ENCODE measurements at regions not wholly inside any gene's neighbourhood (a gene's known extent, or its start where the extent isn't known, plus 50 kb on each side); places are given as distances from the start of the nearest gene placed in this dataset.

DNA sequence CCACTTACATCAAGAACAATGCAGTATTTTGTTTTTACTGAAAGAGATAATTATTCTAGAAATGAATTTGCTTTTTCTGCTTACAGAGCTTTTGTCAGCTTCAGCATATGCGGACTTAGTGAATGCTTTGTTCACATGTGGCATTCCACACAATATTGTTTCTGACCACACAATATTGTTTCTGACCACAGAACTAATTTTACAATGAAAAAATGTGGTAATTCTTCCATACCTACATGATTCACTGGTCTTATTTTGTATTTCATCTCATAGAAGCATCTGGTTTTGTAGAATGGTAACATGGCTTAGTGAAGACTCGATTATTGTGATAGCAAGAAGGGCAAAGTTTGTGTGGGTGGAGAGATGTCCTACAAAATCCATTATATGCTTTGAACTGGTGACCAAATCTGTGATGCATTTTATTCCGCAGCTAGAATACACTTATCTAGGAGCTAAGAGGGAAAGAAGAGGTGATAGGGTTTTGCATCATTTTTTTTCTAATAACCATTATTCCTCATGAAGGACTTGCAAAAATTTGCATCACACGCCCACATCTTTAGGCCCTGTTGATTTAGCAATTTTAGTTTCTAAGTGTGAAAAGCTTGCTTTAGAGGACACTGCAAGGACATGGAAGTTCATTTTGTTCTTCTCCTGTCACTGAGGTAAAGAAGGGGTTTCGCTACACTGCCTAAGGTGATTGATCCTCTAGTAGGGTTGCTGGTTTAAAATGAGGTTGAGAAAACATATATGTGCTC is 75.3 kb downstream of the HLX start:
- ATAC-seq (ENCODE audit: low FRiP score in 2 of 2) (no peak), DNase-seq (no peak)
- Histone ChIP-seq H3K36me3 (no peaks in the 10 kb centered on the region), H3K27me3 (no peaks in the 10 kb centered on the region), H3K9me3 (peaks cover 6 to 10% (median 10%) of the 10 kb centered on the region in 4 donors), H3K4me3 (no peak overlapping the region), H3K4me1 (no peaks in the 10 kb centered on the region), H3K27ac (no peak overlapping the region)
- TF ChIP-seq CTCF (IDR thresholded peaks at IDR 0.05) (no peak), POLR2A (IDR thresholded peaks at IDR 0.05) (no peak), POLR2AphosphoS5 (IDR thresholded peaks at IDR 0.05) (no peak), EP300 (IDR thresholded peaks at IDR 0.05) (no peak)
- WGBS, 2 donors = 84 to 96% methylated on average over 5 of the region's 5 CpGs

DNA sequence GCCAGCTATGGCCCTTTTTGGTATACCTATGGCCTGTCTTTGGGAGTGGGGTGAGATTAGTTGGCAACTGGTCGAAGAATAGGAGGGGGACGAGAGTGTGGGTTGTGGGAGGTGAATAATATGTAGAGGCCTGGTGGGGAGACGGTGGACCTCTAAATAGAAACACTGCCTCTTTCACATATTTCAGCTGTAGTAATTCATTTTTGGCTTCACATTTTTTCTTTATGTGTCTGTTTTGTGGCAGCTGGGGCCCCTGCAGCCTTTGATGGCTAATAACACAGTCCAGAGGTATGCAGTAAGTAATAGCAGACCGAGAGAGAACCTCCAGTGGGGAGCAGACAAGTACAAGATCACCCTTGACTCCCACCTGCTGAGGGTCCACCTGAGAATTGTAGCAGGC is 75.9 kb downstream of the HLX start:
- Histone ChIP-seq H3K27me3 (no peaks in the 10 kb centered on the region), H3K9me3 (peaks cover 6 to 7% (median 6%) of the 10 kb centered on the region in 4 donors), H3K4me1 (no peaks in the 10 kb centered on the region), H3K27ac (no peak overlapping the region), H3K36me3 (no peaks in the 10 kb centered on the region), H3K4me3 (no peak overlapping the region)
- 90 to 93% methylated on average over 4 of the region's 4 CpGs for WGBS, 2 donors
- TF ChIP-seq POLR2AphosphoS5 (IDR thresholded peaks at IDR 0.05) = no peak
- TF ChIP-seq EP300 (IDR thresholded peaks at IDR 0.05) = no peak
- no peak for TF ChIP-seq CTCF (IDR thresholded peaks at IDR 0.05)
- no peak for TF ChIP-seq POLR2A (IDR thresholded peaks at IDR 0.05)
- no peak for ATAC-seq (ENCODE audit: low FRiP score in 2 of 2)
- DNase-seq = no peak

- DNase-seq = no peak
- Histone ChIP-seq H3K4me1 (peaks cover 0 to 4% (median 0%) of the 10 kb centered on the region in 4 donors), H3K27ac (no peak overlapping the region), H3K27me3 (no peaks in the 10 kb centered on the region), H3K4me3 (no peak overlapping the region), H3K36me3 (no peaks in the 10 kb centered on the region), H3K9me3 (no peaks in the 10 kb centered on the region)
- TF ChIP-seq POLR2AphosphoS5 (IDR thresholded peaks at IDR 0.05) (no peak), POLR2A (IDR thresholded peaks at IDR 0.05) (no peak), CTCF (IDR thresholded peaks at IDR 0.05) (no peak), EP300 (IDR thresholded peaks at IDR 0.05) (no peak)
- 61 to 63% methylated on average over 2 of the region's 2 CpGs for WGBS, 2 donors
- peak in 1 of 2 donors; percentile 34 for ATAC-seq (ENCODE audit: low FRiP score in 2 of 2)
Measured at GRCh38 chr1:220956501-220957232, 77.4 kb downstream of the HLX start.

DNA sequence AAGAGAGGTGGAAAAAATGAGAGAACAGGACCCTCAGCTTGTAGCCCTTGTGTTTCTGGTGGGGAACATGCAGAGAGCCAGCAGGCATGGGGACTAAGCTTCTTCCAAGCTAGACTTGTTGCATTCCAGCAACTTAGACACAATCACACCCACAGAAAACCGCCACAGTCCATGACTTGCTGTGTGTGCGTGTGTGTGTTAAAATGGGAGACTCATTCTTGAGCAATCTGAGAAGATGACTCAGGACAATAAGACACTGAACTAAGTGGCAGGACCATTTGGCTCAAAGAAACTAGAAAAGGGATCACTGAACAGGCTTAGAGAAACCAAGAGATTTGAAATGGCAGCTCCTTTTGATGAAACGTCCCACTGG is 78.0 kb downstream of the HLX start:
- H3K27ac ChIP-seq = no peak overlapping the region
- peak; percentile 55 to 92 for ATAC-seq (ENCODE audit: low FRiP score in 2 of 2)
- H3K4me3 ChIP-seq = no peak overlapping the region
- peak in 1 of 2 donors; percentile 43 for DNase-seq
- peaks cover 0 to 8% (median 0%) of the 10 kb centered on the region in 4 donors for H3K4me1 ChIP-seq
- H3K36me3 ChIP-seq = no peaks in the 10 kb centered on the region
- TF ChIP-seq POLR2A (IDR thresholded peaks at IDR 0.05) (no peak), POLR2AphosphoS5 (IDR thresholded peaks at IDR 0.05) (peak; percentile 11 to 40)
- 56 to 70% methylated on average over 3 of the region's 3 CpGs for WGBS, 2 donors
- H3K27me3 ChIP-seq = no peaks in the 10 kb centered on the region
- no peaks in the 10 kb centered on the region for H3K9me3 ChIP-seq

GRCh38 chr1:220958234-220958633 is 79.0 kb downstream of the HLX start:
- no peak for ATAC-seq (ENCODE audit: low FRiP score in 2 of 2)
- Histone ChIP-seq H3K36me3 (no peaks in the 10 kb centered on the region), H3K4me3 (no peak overlapping the region), H3K27ac (no peak overlapping the region), H3K9me3 (no peaks in the 10 kb centered on the region), H3K27me3 (no peaks in the 10 kb centered on the region), H3K4me1 (peaks cover 0 to 8% (median 0%) of the 10 kb centered on the region in 4 donors)
- TF ChIP-seq EP300 (IDR thresholded peaks at IDR 0.05) (no peak), CTCF (IDR thresholded peaks at IDR 0.05) (no peak), POLR2A (IDR thresholded peaks at IDR 0.05) (no peak), POLR2AphosphoS5 (IDR thresholded peaks at IDR 0.05) (no peak)
- 88 to 100% methylated on average over 1 of the region's 1 CpG for WGBS, 2 donors
- DNase-seq = no peak

Data from upper lobe of left lung (tissue), 6 donors.